Common myeloid progenitor, CD34-positive (primary cell): ENCODE measurements at regions not wholly inside any gene's neighbourhood (a gene's known extent, or its start where the extent isn't known, plus 50 kb on each side); places are given as distances from the start of the nearest gene placed in this dataset.

ENCODE experiments used
- CTCF ChIA-PET: fragments of 350-600 bp; sonication (Branson Sonifier 250); formaldehyde crosslinking; loops from one replicate; lab custom pipeline; 2021; ENCODE audit warnings: antibody characterized with exemption; lab: Charles Lee
- POLR2A ChIA-PET: fragments of 350-600 bp; sonication (Branson Sonifier 250); formaldehyde crosslinking; loops from one replicate; lab custom pipeline; 2021; ENCODE audit warnings: antibody characterized with exemption; lab: Charles Lee
- DNase-seq, 3 donors: peaks; one replicate each; pipeline versions ENCODE4 v3.0.0 to v3.0.0-alpha.2; 2013
- H3K27ac ChIP-seq, 2 experiments: 1 replicate in 1 of 2; 2 replicates in 1 of 2; pipeline ENCODE4 v1.7.0; 2013; ENCODE audit warnings: inconsistent platforms in 2 of 2, low read length in 2 of 2, mild to moderate bottlenecking in 2 of 2, low read depth in 1 of 2, moderate library complexity in 1 of 2; ENCODE audit not compliant: severe bottlenecking in 2 of 2, insufficient read depth in 1 of 2, poor library complexity in 1 of 2
- H3K27me3 ChIP-seq, 5 experiments: replicated peaks in 2 of 5; 1 replicate in 3 of 5; 2 replicates in 2 of 5; pipeline versions ENCODE4 v1.6.1 to v1.7.0; 2013; ENCODE audit warnings: low read length in 4 of 5, mild to moderate bottlenecking in 2 of 5, moderate library complexity in 2 of 5, inconsistent platforms in 1 of 5; ENCODE audit not compliant: insufficient read depth in 5 of 5, control insufficient read depth in 4 of 5
- H3K36me3 ChIP-seq, 4 experiments: 1 replicate in 2 of 4; 2 replicates in 2 of 4; pipeline versions ENCODE4 v1.6.1 to v1.7.0; 2013; ENCODE audit warnings: low read length in 3 of 4, control low read depth in 1 of 4, mild to moderate bottlenecking in 1 of 4; ENCODE audit not compliant: control insufficient read depth in 4 of 4, insufficient read depth in 4 of 4
- H3K4me1 ChIP-seq, 4 experiments: 1 replicate in 3 of 4; 2 replicates in 1 of 4; pipeline versions ENCODE4 v1.6.1 to v1.7.1; 2013; ENCODE audit warnings: low read length in 3 of 4, mild to moderate bottlenecking in 3 of 4, control low read depth in 1 of 4, inconsistent platforms in 1 of 4, moderate library complexity in 1 of 4; ENCODE audit not compliant: control insufficient read depth in 4 of 4, insufficient read depth in 4 of 4; ENCODE audit errors: control extremely low read depth in 1 of 4
- H3K4me3 ChIP-seq, 7 experiments: 1 replicate in 4 of 7; 2 replicates in 3 of 7; pipeline versions ENCODE4 v1.5.1 to v1.7.0; 2013; ENCODE audit warnings: mild to moderate bottlenecking in 7 of 7, low read length in 6 of 7, moderate library complexity in 6 of 7, inconsistent platforms in 2 of 7, low read depth in 2 of 7, control low read depth in 1 of 7; ENCODE audit not compliant: insufficient read depth in 4 of 7, control insufficient read depth in 1 of 7; ENCODE audit errors: extremely low read depth in 1 of 7
- H3K9me3 ChIP-seq, 5 experiments: 1 replicate in 4 of 5; 2 replicates in 1 of 5; pipeline versions ENCODE4 v1.6.1 to v1.7.1; 2013; ENCODE audit warnings: low read length in 4 of 5, mild to moderate bottlenecking in 2 of 5, inconsistent platforms in 1 of 5, low read depth in 1 of 5, moderate library complexity in 1 of 5; ENCODE audit not compliant: control insufficient read depth in 4 of 5, insufficient read depth in 2 of 5; ENCODE audit errors: control extremely low read depth in 1 of 5
- WGBS: methylation state at CpG from one replicate; pipeline ENCODE4 v1.1.5; 2013; ENCODE audit not compliant: insufficient coverage; 5-methylcytosine and 5-hydroxymethylcytosine counted together

GRCh38 chr2:216553482-216554240, 55.0 kb downstream of the RPL37A start:
- Histone ChIP-seq H3K9me3 (no peaks in the 10 kb centered on the region), H3K27me3 (no peaks in the 10 kb centered on the region), H3K27ac (no peak overlapping the region), H3K4me1 (peaks cover 0 to 18% (median 11%) of the 10 kb centered on the region in 4 experiments), H3K4me3 (no peak overlapping the region), H3K36me3 (no peaks in the 10 kb centered on the region)
- 96% methylated on average over 9 of the region's 12 CpGs for WGBS
- ChIA-PET CTCF (interaction anchor here (0.8 kb wide), 1 partner anchor 8 kb away, joined by 4 read pairs; no protein-coding TSS in a partner anchor), POLR2A (no interaction called here)
- no peak for DNase-seq

- POLR2A ChIA-PET, result no interaction called here
- Histone ChIP-seq H3K9me3 (no peaks in the 10 kb centered on the region), H3K4me3 (no peak overlapping the region), H3K27me3 (no peaks in the 10 kb centered on the region), H3K4me1 (peaks cover 0 to 18% (median 11%) of the 10 kb centered on the region in 4 experiments), H3K36me3 (no peaks in the 10 kb centered on the region), H3K27ac (no peak overlapping the region)
- 85% methylated on average over 2 of the region's 3 CpGs for WGBS
- no peak for DNase-seq
- CTCF ChIA-PET, result interaction anchor here (0.8 to 1.6 kb wide), 2 partner anchors 9 to 112 kb away, joined by 4 read pairs; no protein-coding TSS in a partner anchor
Observed at GRCh38 chr2:216554286-216554685, 55.6 kb downstream of the RPL37A start.

GRCh38 chr2:216554755-216555154, 56.1 kb downstream of the RPL37A start:
- POLR2A ChIA-PET, result no interaction called here
- H3K4me3 ChIP-seq, result no peak overlapping the region
- H3K27ac ChIP-seq, result no peak overlapping the region
- WGBS, result 40% methylated on average over 1 of the region's 1 CpG
- no peaks in the 10 kb centered on the region for H3K27me3 ChIP-seq
- no peaks in the 10 kb centered on the region for H3K36me3 ChIP-seq
- H3K4me1 ChIP-seq, result peaks cover 0 to 18% (median 11%) of the 10 kb centered on the region in 4 experiments
- no peak for DNase-seq
- H3K9me3 ChIP-seq, result no peaks in the 10 kb centered on the region
- CTCF ChIA-PET, result interaction anchor here (0.8 to 1.6 kb wide), 2 partner anchors 9 to 111 kb away, joined by 4 read pairs; no protein-coding TSS in a partner anchor

GRCh38 chr2:216555274-216555673, 56.6 kb downstream of the RPL37A start:
- peak; percentile 42 to 83 (median 72) for DNase-seq
- ChIA-PET POLR2A (no interaction called here), CTCF (interaction anchor here (1.6 kb wide), 1 partner anchor 111 kb away, joined by 4 read pairs; no protein-coding TSS in a partner anchor)
- Histone ChIP-seq H3K4me1 (peaks cover 0 to 18% (median 11%) of the 10 kb centered on the region in 4 experiments), H3K4me3 (no peak overlapping the region), H3K27ac (no peak overlapping the region), H3K27me3 (no peaks in the 10 kb centered on the region), H3K36me3 (no peaks in the 10 kb centered on the region), H3K9me3 (no peaks in the 10 kb centered on the region)
- 0% methylated on average over 3 of the region's 6 CpGs for WGBS

- Histone ChIP-seq H3K27ac (no peak overlapping the region), H3K36me3 (no peaks in the 10 kb centered on the region), H3K9me3 (no peaks in the 10 kb centered on the region), H3K27me3 (no peaks in the 10 kb centered on the region), H3K4me1 (peaks cover 0 to 18% (median 11%) of the 10 kb centered on the region in 4 experiments), H3K4me3 (no peak overlapping the region)
- DNase-seq, result no peak
- POLR2A ChIA-PET, result no interaction called here
- WGBS, result no CpG with 5 or more reads among the region's 2 CpGs
- CTCF ChIA-PET, result no interaction called here
Observed at GRCh38 chr2:216556202-216556601, 57.6 kb downstream of the RPL37A start.

- H3K27ac ChIP-seq, result no peak overlapping the region
- H3K9me3 ChIP-seq, result no peaks in the 10 kb centered on the region
- no peaks in the 10 kb centered on the region for H3K36me3 ChIP-seq
- peaks cover 0 to 18% (median 11%) of the 10 kb centered on the region in 4 experiments for H3K4me1 ChIP-seq
- no peaks in the 10 kb centered on the region for H3K27me3 ChIP-seq
- H3K4me3 ChIP-seq, result no peak overlapping the region
- ChIA-PET POLR2A (no interaction called here), CTCF (no interaction called here)
- WGBS, result 98% methylated on average over 7 of the region's 7 CpGs
- DNase-seq, result no peak
Observed at GRCh38 chr2:216557413-216557812, 58.8 kb downstream of the RPL37A start.

GRCh38 chr2:216557820-216558219, 59.2 kb downstream of the RPL37A start:
- H3K27ac ChIP-seq, result no peak overlapping the region
- H3K4me1 ChIP-seq, result peaks cover 0 to 18% (median 11%) of the 10 kb centered on the region in 4 experiments
- H3K4me3 ChIP-seq, result no peak overlapping the region
- ChIA-PET CTCF (interaction anchor here (1.1 kb wide), 1 partner anchor 13 kb away, joined by 3 read pairs; no protein-coding TSS in a partner anchor), POLR2A (no interaction called here)
- WGBS, result 75% methylated on average over 1 of the region's 1 CpG
- no peaks in the 10 kb centered on the region for H3K36me3 ChIP-seq
- no peaks in the 10 kb centered on the region for H3K27me3 ChIP-seq
- H3K9me3 ChIP-seq, result no peaks in the 10 kb centered on the region
- no peak for DNase-seq
